HG03521 (cell line): ENCODE measurements at regions not wholly inside any gene's neighbourhood (a gene's known extent, or its start where the extent isn't known, plus 50 kb on each side); places are given as distances from the start of the nearest gene placed in this dataset.

Experiments used
- ATAC-seq: cut with Tn5 transposase; IDR thresholded peaks from one replicate; pipeline ENCODE4 v1.9.1; 2021; ENCODE audit warnings: mild to moderate bottlenecking, moderate library complexity; ENCODE audit not compliant: unreplicated experiment

GRCh38 chr11:45597097-45597496, 68.3 kb downstream of the CHST1 start:
- no peak for ATAC-seq

- no peak for ATAC-seq
Observed at GRCh38 chr11:45596571-45596970, 68.9 kb downstream of the CHST1 start.

GRCh38 chr11:45593992-45594391, 71.4 kb downstream of the CHST1 start:
- ATAC-seq, result no peak

- no peak for ATAC-seq
Observed at GRCh38 chr11:45592636-45593035, 72.8 kb downstream of the CHST1 start.

GRCh38 chr11:45590743-45591142, 74.7 kb downstream of the CHST1 start:
- no peak for ATAC-seq

GRCh38 chr11:45585205-45585604, 80.2 kb downstream of the CHST1 start:
- no peak for ATAC-seq

GRCh38 chr11:45583981-45584566, 81.3 kb downstream of the CHST1 start:
- no peak for ATAC-seq

- no peak for ATAC-seq
Observed at GRCh38 chr11:45580399-45580798, 85.0 kb downstream of the CHST1 start.

- ATAC-seq, result no peak
Observed at GRCh38 chr11:45578316-45578715, 87.1 kb downstream of the CHST1 start.

- no peak for ATAC-seq
Observed at GRCh38 chr11:45577752-45578151, 87.7 kb downstream of the CHST1 start.

- no peak for ATAC-seq
Observed at GRCh38 chr11:45576461-45577215, 88.8 kb downstream of the CHST1 start.

- ATAC-seq, result no peak
Observed at GRCh38 chr11:45573728-45574127, 91.7 kb downstream of the CHST1 start.

GRCh38 chr11:45572354-45573123, 92.9 kb downstream of the CHST1 start:
- ATAC-seq, result no peak

GRCh38 chr11:45569776-45570175, 95.6 kb downstream of the CHST1 start:
- no peak for ATAC-seq

GRCh38 chr11:45568049-45568448, 97.4 kb downstream of the CHST1 start:
- ATAC-seq, result no peak

- no peak for ATAC-seq
Observed at GRCh38 chr11:45565446-45565988, 99.9 kb downstream of the CHST1 start.

- ATAC-seq, result no peak
Observed at GRCh38 chr11:45563810-45564209, 101.6 kb downstream of the CHST1 start.

- ATAC-seq, result no peak
Observed at GRCh38 chr11:45563171-45563570, 102.3 kb downstream of the CHST1 start.

- ATAC-seq, result no peak
Observed at GRCh38 chr11:45560913-45561281, 104.5 kb downstream of the CHST1 start.

- ATAC-seq, result no peak
Observed at GRCh38 chr11:45560155-45560912, 105.1 kb downstream of the CHST1 start.
